ENCODE measurements at regions not wholly inside any gene's neighbourhood (a gene's known extent, or its start where the extent isn't known, plus 50 kb on each side); places are given as distances from the start of the nearest gene placed in this dataset.

GRCh38 chr14:62031504-62031903, 269.3 kb downstream of the SNAPC1 start:
- H3K27ac Mint-ChIP-seq = no peak overlapping the region
- CTCF ChIA-PET = interaction anchor here in 1 of 2 donors (0.6 kb wide), 1 partner anchor 102 kb away, joined by 3 read pairs; no protein-coding TSS in a partner anchor
- ATAC-seq (replicated peaks in 1 of 4) = no peak
- no peaks in the 10 kb centered on the region for H3K4me1 Mint-ChIP-seq
- no peaks in the 10 kb centered on the region for H3K36me3 ChIP-seq (ENCODE audit: control insufficient read depth in 2 of 2, extremely low read depth in 1 of 2, insufficient read depth in 1 of 2, low read length in 1 of 2)
- no peaks in the 10 kb centered on the region for H3K36me3 Mint-ChIP-seq
- H3K4me3 ChIP-seq (ENCODE audit: control insufficient read depth in 1 of 2, extremely low read depth in 1 of 2, low read length in 1 of 2) = no peak overlapping the region
- 100% methylated on average over 1 of the region's 3 CpGs for WGBS (ENCODE audit: insufficient coverage)
- no peak overlapping the region for H3K4me3 Mint-ChIP-seq
- no peak overlapping the region for H3K27ac ChIP-seq (ENCODE audit: low read length)
- POLR2A ChIA-PET = interaction anchor here in 1 of 2 donors (0.6 kb wide), 1 partner anchor 89 kb away, joined by 3 read pairs; no protein-coding TSS in a partner anchor
- no peaks in the 10 kb centered on the region for H3K27me3 ChIP-seq (replicated peaks in 1 of 2; ENCODE audit: control insufficient read depth in 2 of 2, extremely low read depth in 1 of 2, insufficient read depth in 2 of 2, low read length in 1 of 2)
- H3K4me1 ChIP-seq (ENCODE audit: control insufficient read depth in 1 of 2, extremely low read depth in 1 of 2, insufficient read depth in 2 of 2, low read length in 2 of 2) = no peaks in the 10 kb centered on the region
- DNase-seq = no peak
- peaks cover 23 to 31% of the 10 kb centered on the region in 2 donors for H3K27me3 Mint-ChIP-seq
- H3K9me3 ChIP-seq = no peaks in the 10 kb centered on the region
- peaks cover 0 to 4% (median 3%) of the 10 kb centered on the region in 3 donors for H3K9me3 Mint-ChIP-seq

- WGBS (ENCODE audit: insufficient coverage) = 93% methylated on average over 2 of the region's 3 CpGs
- no peak overlapping the region for H3K27ac Mint-ChIP-seq
- peaks cover 10 to 12% of the 10 kb centered on the region in 2 donors for H3K27me3 Mint-ChIP-seq
- peaks cover 0 to 4% of the 10 kb centered on the region in 2 experiments for H3K27me3 ChIP-seq (replicated peaks in 1 of 2; ENCODE audit: control insufficient read depth in 2 of 2, extremely low read depth in 1 of 2, insufficient read depth in 2 of 2, low read length in 1 of 2)
- H3K9me3 ChIP-seq = no peaks in the 10 kb centered on the region
- no peaks in the 10 kb centered on the region for H3K36me3 ChIP-seq (ENCODE audit: control insufficient read depth in 2 of 2, extremely low read depth in 1 of 2, insufficient read depth in 1 of 2, low read length in 1 of 2)
- no peak overlapping the region for H3K4me3 ChIP-seq (ENCODE audit: control insufficient read depth in 1 of 2, extremely low read depth in 1 of 2, low read length in 1 of 2)
- H3K4me1 ChIP-seq (ENCODE audit: control insufficient read depth in 1 of 2, extremely low read depth in 1 of 2, insufficient read depth in 2 of 2, low read length in 2 of 2) = peaks cover 0 to 3% of the 10 kb centered on the region in 2 experiments
- CTCF ChIA-PET = no interaction called here
- DNase-seq = no peak
- no peaks in the 10 kb centered on the region for H3K4me1 Mint-ChIP-seq
- no peaks in the 10 kb centered on the region for H3K36me3 Mint-ChIP-seq
- no peak overlapping the region for H3K27ac ChIP-seq (ENCODE audit: low read length)
- H3K4me3 Mint-ChIP-seq = no peak overlapping the region
- ATAC-seq (replicated peaks in 1 of 4) = no peak
- H3K9me3 Mint-ChIP-seq = peaks cover 2 to 11% (median 9%) of the 10 kb centered on the region in 3 donors
- POLR2A ChIA-PET = no interaction called here
Measured at GRCh38 chr14:62053188-62053587, 291.0 kb downstream of the SNAPC1 start.

- POLR2A ChIA-PET = no interaction called here
- ATAC-seq (replicated peaks in 1 of 4) (no peak), DNase-seq (no peak)
- Histone ChIP-seq H3K4me1 (ENCODE audit: control insufficient read depth in 1 of 2, extremely low read depth in 1 of 2, insufficient read depth in 2 of 2, low read length in 2 of 2) (peaks cover 0 to 3% of the 10 kb centered on the region in 2 experiments), H3K9me3 (no peaks in the 10 kb centered on the region), H3K4me3 (ENCODE audit: control insufficient read depth in 1 of 2, extremely low read depth in 1 of 2, low read length in 1 of 2) (no peak overlapping the region), H3K36me3 (ENCODE audit: control insufficient read depth in 2 of 2, extremely low read depth in 1 of 2, insufficient read depth in 1 of 2, low read length in 1 of 2) (no peaks in the 10 kb centered on the region), H3K27me3 (replicated peaks in 1 of 2; ENCODE audit: control insufficient read depth in 2 of 2, extremely low read depth in 1 of 2, insufficient read depth in 2 of 2, low read length in 1 of 2) (peaks cover 0 to under 1% of the 10 kb centered on the region in 2 experiments), H3K27ac (ENCODE audit: low read length) (no peak overlapping the region)
- CTCF ChIA-PET = no interaction called here
- H3K4me3 Mint-ChIP-seq = no peak overlapping the region
- no peak overlapping the region for H3K27ac Mint-ChIP-seq
- H3K9me3 Mint-ChIP-seq = no peaks in the 10 kb centered on the region
- peaks cover 8 to 13% of the 10 kb centered on the region in 2 donors for H3K27me3 Mint-ChIP-seq
- no peaks in the 10 kb centered on the region for H3K4me1 Mint-ChIP-seq
- H3K36me3 Mint-ChIP-seq = no peaks in the 10 kb centered on the region
- 98% methylated on average over 25 of the region's 27 CpGs for WGBS (ENCODE audit: insufficient coverage)
Measured at GRCh38 chr14:62056789-62057188, 294.6 kb downstream of the SNAPC1 start.

GRCh38 chr14:62062645-62063044, 300.4 kb downstream of the SNAPC1 start:
- no peaks in the 10 kb centered on the region for H3K36me3 Mint-ChIP-seq
- no peaks in the 10 kb centered on the region for H3K36me3 ChIP-seq (ENCODE audit: control insufficient read depth in 2 of 2, extremely low read depth in 1 of 2, insufficient read depth in 1 of 2, low read length in 1 of 2)
- H3K27me3 ChIP-seq (replicated peaks in 1 of 2; ENCODE audit: control insufficient read depth in 2 of 2, extremely low read depth in 1 of 2, insufficient read depth in 2 of 2, low read length in 1 of 2) = no peaks in the 10 kb centered on the region
- H3K4me3 Mint-ChIP-seq = no peak overlapping the region
- H3K27me3 Mint-ChIP-seq = peaks cover 5 to 19% of the 10 kb centered on the region in 2 donors
- no peak for ATAC-seq (replicated peaks in 1 of 4)
- POLR2A ChIA-PET = no interaction called here
- H3K9me3 Mint-ChIP-seq = no peaks in the 10 kb centered on the region
- H3K4me1 Mint-ChIP-seq = no peaks in the 10 kb centered on the region
- H3K27ac Mint-ChIP-seq = no peak overlapping the region
- CTCF ChIA-PET = no interaction called here
- no peak overlapping the region for H3K4me3 ChIP-seq (ENCODE audit: control insufficient read depth in 1 of 2, extremely low read depth in 1 of 2, low read length in 1 of 2)
- no CpG with 5 or more reads among the region's 5 CpGs for WGBS (ENCODE audit: insufficient coverage)
- no peak for DNase-seq
- H3K4me1 ChIP-seq (ENCODE audit: control insufficient read depth in 1 of 2, extremely low read depth in 1 of 2, insufficient read depth in 2 of 2, low read length in 2 of 2) = no peaks in the 10 kb centered on the region
- no peaks in the 10 kb centered on the region for H3K9me3 ChIP-seq
- H3K27ac ChIP-seq (ENCODE audit: low read length) = no peak overlapping the region

DNA sequence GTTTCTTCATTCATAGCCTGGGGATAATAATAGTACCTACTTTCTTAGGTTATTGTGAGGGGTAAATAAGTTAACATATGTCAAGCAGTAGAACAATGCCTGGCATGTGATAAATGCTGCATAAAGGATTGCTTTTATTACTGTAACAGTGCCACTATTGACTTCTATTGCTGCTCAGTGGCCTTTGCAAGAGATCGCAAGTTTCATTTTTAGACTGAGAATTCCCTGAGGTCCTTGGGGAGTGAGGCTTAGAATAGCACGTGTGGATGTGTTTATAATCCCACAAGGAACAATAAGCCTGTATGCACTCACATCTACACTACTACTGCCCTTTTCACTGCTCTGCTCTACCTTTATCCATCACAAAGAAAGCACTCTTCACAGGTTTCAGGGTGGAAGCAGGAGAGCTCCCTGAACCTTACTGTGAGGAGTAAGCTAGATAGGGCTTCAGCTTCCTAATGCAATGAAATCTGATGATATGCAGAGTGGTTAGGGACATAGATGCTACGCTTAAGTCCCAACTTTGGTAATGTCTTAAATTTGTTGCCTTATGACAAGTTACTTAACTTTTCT, 302.6 kb downstream of the SNAPC1 start:
- CTCF ChIA-PET = interaction anchor here in 1 of 2 donors (0.7 kb wide), 1 partner anchor 163 kb away, joined by 3 read pairs; no protein-coding TSS in a partner anchor
- Histone ChIP-seq H3K4me3 (ENCODE audit: control insufficient read depth in 1 of 2, extremely low read depth in 1 of 2, low read length in 1 of 2) (no peak overlapping the region), H3K4me1 (ENCODE audit: control insufficient read depth in 1 of 2, extremely low read depth in 1 of 2, insufficient read depth in 2 of 2, low read length in 2 of 2) (no peaks in the 10 kb centered on the region), H3K27me3 (replicated peaks in 1 of 2; ENCODE audit: control insufficient read depth in 2 of 2, extremely low read depth in 1 of 2, insufficient read depth in 2 of 2, low read length in 1 of 2) (no peaks in the 10 kb centered on the region), H3K27ac (ENCODE audit: low read length) (no peak overlapping the region), H3K9me3 (no peaks in the 10 kb centered on the region), H3K36me3 (ENCODE audit: control insufficient read depth in 2 of 2, extremely low read depth in 1 of 2, insufficient read depth in 1 of 2, low read length in 1 of 2) (no peaks in the 10 kb centered on the region)
- DNase-seq (no peak), ATAC-seq (replicated peaks in 1 of 4) (no peak)
- no peak overlapping the region for H3K4me3 Mint-ChIP-seq
- peaks cover 4 to 22% of the 10 kb centered on the region in 2 donors for H3K27me3 Mint-ChIP-seq
- POLR2A ChIA-PET = no interaction called here
- no peaks in the 10 kb centered on the region for H3K36me3 Mint-ChIP-seq
- H3K4me1 Mint-ChIP-seq = no peaks in the 10 kb centered on the region
- H3K27ac Mint-ChIP-seq = no peak overlapping the region
- no CpG with 5 or more reads among the region's 3 CpGs for WGBS (ENCODE audit: insufficient coverage)
- H3K9me3 Mint-ChIP-seq = no peaks in the 10 kb centered on the region

DNA sequence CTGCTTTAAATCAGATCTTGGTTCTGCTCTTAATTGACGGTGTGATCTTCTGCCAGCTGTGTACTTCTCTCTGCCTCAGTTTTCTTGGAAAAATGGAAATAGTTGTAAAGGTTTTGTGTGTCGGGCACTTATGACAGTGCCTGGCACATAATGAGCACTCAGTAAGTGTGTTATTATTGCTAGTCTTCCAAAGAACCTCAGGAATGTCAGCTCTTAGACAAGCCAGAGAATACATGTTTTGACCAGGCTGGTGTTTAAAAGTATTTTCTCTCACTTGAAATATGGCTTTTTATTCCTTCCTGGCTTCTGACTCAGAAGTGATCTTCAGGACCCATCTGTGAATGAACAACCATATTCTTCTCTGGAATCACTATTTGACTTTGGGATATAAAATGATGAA, 304.1 kb downstream of the SNAPC1 start:
- POLR2A ChIA-PET = no interaction called here
- peaks cover 2 to 18% of the 10 kb centered on the region in 2 donors for H3K27me3 Mint-ChIP-seq
- 92% methylated on average over 2 of the region's 2 CpGs for WGBS (ENCODE audit: insufficient coverage)

More for the DNA sequence above, 304.1 kb downstream of the SNAPC1 start:
- Histone ChIP-seq H3K27me3 (replicated peaks in 1 of 2; ENCODE audit: control insufficient read depth in 2 of 2, extremely low read depth in 1 of 2, insufficient read depth in 2 of 2, low read length in 1 of 2) (no peaks in the 10 kb centered on the region), H3K27ac (ENCODE audit: low read length) (no peak overlapping the region), H3K9me3 (no peaks in the 10 kb centered on the region), H3K4me1 (ENCODE audit: control insufficient read depth in 1 of 2, extremely low read depth in 1 of 2, insufficient read depth in 2 of 2, low read length in 2 of 2) (no peaks in the 10 kb centered on the region), H3K4me3 (ENCODE audit: control insufficient read depth in 1 of 2, extremely low read depth in 1 of 2, low read length in 1 of 2) (no peak overlapping the region), H3K36me3 (ENCODE audit: control insufficient read depth in 2 of 2, extremely low read depth in 1 of 2, insufficient read depth in 1 of 2, low read length in 1 of 2) (no peaks in the 10 kb centered on the region)
- Mint-ChIP-seq H3K27ac (no peak overlapping the region), H3K36me3 (no peaks in the 10 kb centered on the region), H3K9me3 (no peaks in the 10 kb centered on the region), H3K4me1 (no peaks in the 10 kb centered on the region), H3K4me3 (no peak overlapping the region)
- ATAC-seq (replicated peaks in 1 of 4) = no peak
- DNase-seq = no peak
- CTCF ChIA-PET = no interaction called here
